GM19043 (cell line): ENCODE measurements at regions not wholly inside any gene's neighbourhood (a gene's known extent, or its start where the extent isn't known, plus 50 kb on each side); places are given as distances from the start of the nearest gene placed in this dataset.

Experiments used
- ATAC-seq: cut with Tn5 transposase; IDR thresholded peaks from one replicate; pipeline ENCODE4 v1.9.1; 2021; ENCODE audit warnings: low read depth; ENCODE audit not compliant: unreplicated experiment

- no peak for ATAC-seq
Observed at GRCh38 chr2:12363569-12363968, 353.2 kb upstream of the TRIB2 start.

- ATAC-seq, result no peak
Observed at GRCh38 chr2:12369566-12369965, 347.2 kb upstream of the TRIB2 start.

DNA sequence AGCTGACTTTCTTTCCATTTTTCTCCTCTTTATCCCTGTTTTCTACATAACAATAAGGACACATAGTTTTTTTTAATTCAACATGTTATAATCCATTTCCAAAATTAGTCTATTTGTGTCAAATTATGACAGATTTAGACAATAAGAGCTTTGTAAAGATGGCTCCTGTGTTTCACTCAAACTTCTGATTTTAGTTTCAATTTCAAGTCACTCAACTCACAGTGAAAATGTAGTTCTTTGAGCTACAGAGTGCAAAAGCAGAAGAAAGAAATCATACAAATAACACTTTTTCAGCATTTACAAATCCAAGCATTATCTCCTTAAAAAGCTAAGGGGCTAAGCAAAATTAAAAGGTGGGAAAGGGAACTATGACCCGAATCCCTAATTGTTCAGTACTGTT, 340.7 kb upstream of the TRIB2 start:
- ATAC-seq, result no peak

- no peak for ATAC-seq
Observed at GRCh38 chr2:12379143-12379542, 337.6 kb upstream of the TRIB2 start.

DNA sequence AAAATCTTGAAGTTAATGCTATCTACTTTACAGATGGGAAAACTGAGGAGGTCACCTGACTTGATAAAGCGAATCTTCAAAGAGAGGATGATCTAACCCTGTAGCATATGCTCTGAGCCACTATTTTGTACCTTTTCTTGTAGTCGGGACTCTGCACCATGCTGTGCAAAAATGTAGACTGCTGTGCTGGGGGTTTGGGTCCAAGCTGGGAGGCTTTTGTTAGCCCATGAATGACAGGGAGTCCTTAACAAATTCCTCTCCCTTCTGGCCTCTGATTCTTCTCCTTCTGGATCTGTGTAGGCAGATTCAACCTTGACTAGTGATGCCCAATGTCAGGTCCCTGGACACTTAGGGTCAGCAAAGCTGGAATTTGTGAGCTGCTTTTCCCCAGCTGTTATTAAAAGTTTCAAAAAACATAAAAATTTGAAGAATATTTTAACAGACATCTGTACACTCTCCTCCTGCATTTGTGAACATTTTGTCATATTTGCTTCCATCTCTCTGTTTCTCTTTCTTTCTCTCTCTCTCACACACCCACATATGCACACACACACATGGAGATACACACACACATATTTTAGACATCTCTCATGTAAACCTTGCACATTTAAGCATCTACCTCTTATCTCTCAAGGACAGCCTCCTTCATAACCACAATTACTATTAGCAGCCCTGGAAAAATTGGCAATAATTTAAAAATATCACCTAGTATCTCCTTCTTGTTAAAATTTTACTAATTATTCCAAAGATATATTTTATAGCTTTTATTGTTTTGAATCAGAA, 335.0 kb upstream of the TRIB2 start:
- no peak for ATAC-seq

GRCh38 chr2:12382366-12382765, 334.4 kb upstream of the TRIB2 start:
- ATAC-seq, result no peak

- no peak for ATAC-seq
Observed at GRCh38 chr2:12389344-12390045, 327.2 kb upstream of the TRIB2 start.

- no peak for ATAC-seq
Observed at GRCh38 chr2:12391116-12391515, 325.6 kb upstream of the TRIB2 start.

GRCh38 chr2:12396699-12397098, 320.0 kb upstream of the TRIB2 start:
- no peak for ATAC-seq

DNA sequence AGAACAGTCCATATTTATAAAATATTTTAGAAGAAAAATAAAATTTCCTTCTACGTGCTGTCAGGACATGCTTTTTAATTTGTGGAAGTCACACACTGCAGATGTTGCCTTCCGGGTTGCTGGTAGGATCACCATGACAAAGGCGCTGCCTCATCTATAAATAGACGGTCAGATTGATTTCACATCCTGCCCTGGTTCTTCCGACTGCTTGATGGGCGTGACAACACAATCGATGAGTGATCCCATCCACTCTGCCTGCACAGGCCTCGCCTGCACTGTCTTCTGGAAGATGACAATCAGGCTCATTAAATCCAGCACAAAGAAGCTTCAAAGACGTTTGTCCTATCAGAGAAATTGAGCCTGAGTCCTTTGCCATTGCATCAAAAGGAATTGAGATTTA, 318.9 kb upstream of the TRIB2 start:
- ATAC-seq, result no peak

- ATAC-seq, result no peak
Observed at GRCh38 chr2:12399240-12399639, 317.5 kb upstream of the TRIB2 start.

DNA sequence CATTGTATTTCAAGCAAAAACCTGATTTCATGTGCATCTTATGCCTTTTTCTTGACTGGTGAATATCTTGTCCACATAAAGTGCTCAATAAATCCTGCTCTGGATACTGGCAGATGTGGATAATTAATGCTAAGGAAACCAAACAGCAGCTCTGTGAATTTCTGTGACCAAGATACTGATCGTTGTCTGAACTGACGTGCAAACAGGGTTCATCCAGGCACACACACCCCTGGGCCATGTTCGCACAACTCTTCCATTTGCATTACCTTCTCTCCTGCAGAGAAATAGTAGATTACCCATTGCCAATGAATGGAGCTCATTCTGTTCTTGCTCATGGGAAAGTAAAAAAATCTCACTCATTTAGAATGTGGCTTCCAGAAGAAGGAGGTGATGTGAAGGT, 316.2 kb upstream of the TRIB2 start:
- ATAC-seq, result no peak

DNA sequence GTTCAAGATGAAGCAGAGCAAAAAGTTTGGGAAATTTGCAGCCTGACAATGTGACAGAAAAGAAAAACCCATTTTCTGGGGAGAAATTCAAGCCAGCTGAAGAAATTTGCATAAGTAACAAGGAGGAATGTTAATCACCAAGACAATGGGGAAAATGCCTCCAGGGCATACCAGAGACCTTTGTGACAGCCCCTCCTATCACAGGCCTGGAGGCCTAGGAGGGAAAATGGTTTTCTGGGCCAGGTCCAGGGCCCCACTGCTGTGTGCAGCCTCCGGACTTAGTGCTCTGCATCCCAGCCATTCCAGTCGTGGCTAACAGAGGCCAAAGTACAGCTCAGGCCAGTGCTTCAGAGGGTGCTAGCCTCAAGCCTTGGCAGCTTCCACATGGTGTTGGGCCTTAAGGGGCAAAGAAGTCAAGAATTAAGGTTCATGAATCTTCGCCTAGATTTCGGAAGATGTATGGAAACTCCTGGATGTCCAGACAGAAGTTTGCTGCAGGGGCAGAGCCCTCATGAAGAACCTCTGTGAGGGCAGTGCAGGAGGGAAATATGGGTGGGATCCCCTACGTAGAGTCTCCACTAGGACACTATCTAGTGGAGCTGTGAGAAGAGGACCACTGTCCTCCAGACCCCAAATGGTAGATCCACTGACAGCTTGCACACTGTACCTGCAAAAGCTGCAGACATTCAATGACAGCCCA, 314.1 kb upstream of the TRIB2 start:
- no peak for ATAC-seq

GRCh38 chr2:12404497-12404896, 312.2 kb upstream of the TRIB2 start:
- ATAC-seq, result no peak

DNA sequence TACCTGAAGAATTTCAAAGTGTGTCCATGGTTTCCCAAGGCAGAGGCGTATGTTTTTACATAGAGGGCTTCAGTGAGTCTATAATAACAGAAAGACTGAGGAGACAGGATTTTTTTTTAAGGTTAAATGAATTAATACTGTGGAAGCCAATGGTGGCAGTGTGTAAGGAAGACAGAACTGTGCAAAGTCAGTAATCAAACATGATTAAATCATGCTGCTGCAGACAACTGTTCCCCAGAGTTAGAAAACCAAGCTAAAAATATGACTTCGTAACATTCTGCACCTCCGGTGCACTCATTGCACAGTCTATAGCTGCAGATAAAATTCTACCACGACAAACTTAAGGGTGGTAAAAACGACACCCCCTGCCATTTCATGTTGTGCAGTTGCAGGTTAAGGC, 309.6 kb upstream of the TRIB2 start:
- ATAC-seq, result no peak

DNA sequence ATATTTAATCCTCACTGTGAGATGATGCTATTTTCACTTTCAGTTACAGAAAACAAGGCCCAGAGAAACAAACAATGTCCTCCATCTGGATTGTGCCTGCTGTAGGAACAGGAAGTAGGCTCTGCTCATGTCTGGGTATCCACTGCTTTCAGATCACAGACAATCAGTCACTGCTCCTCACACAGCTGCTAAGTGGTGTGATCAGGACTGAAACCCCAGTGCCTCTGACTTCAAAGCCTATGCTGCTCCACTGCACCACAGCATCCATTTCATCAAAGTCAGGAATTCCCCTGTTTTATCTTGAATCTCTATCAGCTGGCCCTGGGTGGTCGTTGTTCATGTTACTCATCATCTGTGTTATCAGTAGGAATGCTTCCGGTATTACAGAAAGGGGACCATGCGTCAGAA, 303.8 kb upstream of the TRIB2 start:
- peak; percentile 94 for ATAC-seq

DNA sequence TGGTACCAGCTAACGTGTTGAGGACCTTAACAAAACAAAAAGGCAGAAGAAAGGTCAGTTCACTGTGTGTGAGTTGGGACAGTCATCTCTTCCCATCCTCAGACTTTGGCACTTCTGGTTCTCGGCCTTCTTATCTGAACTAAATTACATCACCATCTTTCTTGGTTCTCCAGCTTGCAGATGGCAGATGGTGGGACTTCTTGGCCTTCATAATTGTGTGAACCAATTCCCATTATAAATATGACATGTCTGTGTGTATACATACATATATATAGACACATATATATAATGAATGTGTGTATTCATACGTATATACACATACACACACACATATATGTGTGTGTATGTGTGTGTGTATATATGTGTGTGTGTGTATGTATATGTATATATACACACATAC, 301.2 kb upstream of the TRIB2 start:
- ATAC-seq, result no peak

GRCh38 chr2:12416600-12416999, 300.1 kb upstream of the TRIB2 start:
- no peak for ATAC-seq

- no peak for ATAC-seq
Observed at GRCh38 chr2:12417786-12418185, 298.9 kb upstream of the TRIB2 start.

- no peak for ATAC-seq
Observed at GRCh38 chr2:12419803-12420202, 296.9 kb upstream of the TRIB2 start.

- no peak for ATAC-seq
Observed at GRCh38 chr2:12421046-12421445, 295.7 kb upstream of the TRIB2 start.

DNA sequence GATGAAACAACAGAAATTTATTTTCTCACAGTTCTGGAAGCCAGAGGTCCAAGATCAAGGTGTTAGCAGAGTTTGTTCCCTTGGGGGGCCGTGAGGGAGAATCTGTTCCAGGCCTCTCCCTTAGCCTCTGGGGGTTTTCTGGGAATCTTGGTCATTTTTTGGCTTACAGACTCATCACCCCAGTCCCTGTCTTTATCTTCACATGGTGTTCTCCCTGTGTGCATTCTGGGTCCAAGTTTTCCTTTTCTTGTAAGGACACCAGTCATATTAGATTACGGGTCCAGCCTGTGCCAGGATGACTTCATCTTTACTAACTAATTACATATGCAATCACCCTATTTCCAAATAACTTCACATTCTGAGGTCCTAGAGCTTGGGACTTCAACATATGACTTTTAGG, 292.5 kb upstream of the TRIB2 start:
- no peak for ATAC-seq
